Gastrocnemius medialis (tissue), 4 donors: ENCODE measurements at regions not wholly inside any gene's neighbourhood (a gene's known extent, or its start where the extent isn't known, plus 50 kb on each side); places are given as distances from the start of the nearest gene placed in this dataset.

Source experiments
- CTCF ChIP-seq, 5 experiments: fragments of 450-650 bp in 3 of 5; fragments of 200-600 bp in 2 of 5; sonication (generic) in 2 of 5; IDR thresholded peaks in 4 of 5; conservative IDR thresholded peaks in 1 of 5; 1 replicate in 4 of 5; 2 replicates in 1 of 5; pipeline ENCODE4 v1.5.1; 2016 to 2019; ENCODE audit warnings: antibody characterized with exemption in 5 of 5, mild to moderate bottlenecking in 3 of 5, moderate library complexity in 3 of 5
- POLR2A ChIP-seq, 2 donors: fragments of 450-650 bp; IDR thresholded peaks; one replicate each; pipeline ENCODE4 v1.6.1; 2017; ENCODE audit warnings: antibody characterized with exemption in 2 of 2, mild to moderate bottlenecking in 2 of 2, moderate library complexity in 2 of 2

- no peak for TF ChIP-seq CTCF (IDR thresholded peaks at IDR 0.05 in 4 of 5, conservative IDR thresholded peaks at IDR 0.05 in 1 of 5)
- no peak for TF ChIP-seq POLR2A (IDR thresholded peaks at IDR 0.05)
Observed at GRCh38 chr3:110968076-110968475, 103.5 kb upstream of the NECTIN3 start.
